Progenitor cell of endocrine pancreas (in vitro differentiated cells): ENCODE measurements at regions not wholly inside any gene's neighbourhood (a gene's known extent, or its start where the extent isn't known, plus 50 kb on each side); places are given as distances from the start of the nearest gene placed in this dataset.
A peak's percentile ranks its signal among the peaks of the same experiment; 100 is the strongest.

Experiments used
- DNase-seq: peaks from one replicate; pipeline ENCODE4 v3.0.0; 2021; ENCODE audit warnings: low spot score; ENCODE audit not compliant: unreplicated experiment
- H3K27ac Mint-ChIP-seq: 2 replicates; pipeline ENCODE4 v1.8.0; 2021; ENCODE audit warnings: mild to moderate bottlenecking, moderate library complexity, mixed read lengths
- H3K27me3 Mint-ChIP-seq: 2 replicates; pipeline ENCODE4 v1.8.0; 2021; ENCODE audit warnings: mixed read lengths
- H3K36me3 Mint-ChIP-seq: 2 replicates; pipeline ENCODE4 v1.8.0; 2022; ENCODE audit warnings: mixed read lengths; ENCODE audit not compliant: insufficient read depth
- H3K4me1 Mint-ChIP-seq: 2 replicates; pipeline ENCODE4 v1.8.0; 2021; ENCODE audit warnings: low read depth, mixed read lengths
- H3K4me3 Mint-ChIP-seq: 2 replicates; pipeline ENCODE4 v1.8.0; 2021; ENCODE audit warnings: low read depth, mild to moderate bottlenecking, moderate library complexity, mixed read lengths
- H3K9me3 Mint-ChIP-seq: 2 replicates; pipeline ENCODE4 v1.8.0; 2021; ENCODE audit warnings: low read depth, mixed read lengths
- CTCF ChIP-seq: fragments of 200-600 bp; sonication (generic); IDR thresholded peaks from one replicate; pipeline ENCODE4 v1.5.0; 2021; ENCODE audit warnings: antibody characterized with exemption, mild to moderate bottlenecking; ENCODE audit not compliant: unreplicated experiment

GRCh38 chr7:53101026-53101425 lies 65.6 kb downstream of the POM121L12 start:
- DNase-seq, result no peak
- no peaks in the 10 kb centered on the region for H3K36me3 Mint-ChIP-seq
- H3K4me1 Mint-ChIP-seq, result peaks cover 6% of the 10 kb centered on the region
- no peak overlapping the region for H3K4me3 Mint-ChIP-seq
- no peak for TF ChIP-seq CTCF
- no peak overlapping the region for H3K27ac Mint-ChIP-seq
- H3K9me3 Mint-ChIP-seq, result peaks cover 4% of the 10 kb centered on the region
- H3K27me3 Mint-ChIP-seq, result no peaks in the 10 kb centered on the region

- no peak for TF ChIP-seq CTCF
- no peaks in the 10 kb centered on the region for H3K9me3 Mint-ChIP-seq
- no peak overlapping the region for H3K4me3 Mint-ChIP-seq
- DNase-seq, result no peak
- peaks cover 11% of the 10 kb centered on the region for H3K4me1 Mint-ChIP-seq
- H3K27me3 Mint-ChIP-seq, result no peaks in the 10 kb centered on the region
- H3K27ac Mint-ChIP-seq, result no peak overlapping the region
- no peaks in the 10 kb centered on the region for H3K36me3 Mint-ChIP-seq
These were observed 75.0 kb downstream of the POM121L12 start for GRCh38 chr7:53110425-53110824.

GRCh38 chr7:53111031-53111430 lies 75.6 kb downstream of the POM121L12 start:
- Mint-ChIP-seq H3K4me3 (no peak overlapping the region), H3K27me3 (no peaks in the 10 kb centered on the region), H3K4me1 (peaks cover 11% of the 10 kb centered on the region), H3K27ac (no peak overlapping the region), H3K9me3 (no peaks in the 10 kb centered on the region), H3K36me3 (no peaks in the 10 kb centered on the region)
- DNase-seq, result no peak
- TF ChIP-seq CTCF, result no peak

- H3K27ac Mint-ChIP-seq, result no peak overlapping the region
- no peaks in the 10 kb centered on the region for H3K27me3 Mint-ChIP-seq
- H3K36me3 Mint-ChIP-seq, result no peaks in the 10 kb centered on the region
These were observed 78.0 kb downstream of the POM121L12 start for GRCh38 chr7:53113424-53113823.

GRCh38 chr7:53119514-53119941 lies 84.1 kb downstream of the POM121L12 start:
- DNase-seq, result no peak
- no peaks in the 10 kb centered on the region for H3K36me3 Mint-ChIP-seq
- H3K4me1 Mint-ChIP-seq, result peaks cover 22% of the 10 kb centered on the region
- no peaks in the 10 kb centered on the region for H3K27me3 Mint-ChIP-seq
- H3K27ac Mint-ChIP-seq, result peak overlapping the region; percentile 64
- no peak for TF ChIP-seq CTCF
- H3K4me3 Mint-ChIP-seq, result no peak overlapping the region
- no peaks in the 10 kb centered on the region for H3K9me3 Mint-ChIP-seq

More at GRCh38 chr7:53113424-53113823, 78.0 kb downstream of the POM121L12 start:
- DNase-seq, result no peak
- no peak for TF ChIP-seq CTCF
- no peaks in the 10 kb centered on the region for H3K9me3 Mint-ChIP-seq
- H3K4me3 Mint-ChIP-seq, result no peak overlapping the region
- peaks cover 15% of the 10 kb centered on the region for H3K4me1 Mint-ChIP-seq
